HFF-Myc (cell line): ENCODE measurements at regions not wholly inside any gene's neighbourhood (a gene's known extent, or its start where the extent isn't known, plus 50 kb on each side); places are given as distances from the start of the nearest gene placed in this dataset.
"Not testable (repeated sequence)": the region's sequence is repeated elsewhere in the genome, so short reads cannot be mapped to it uniquely, and the experiment has no call there.

Experiments
- DNase-seq: peaks from one replicate; pipeline ENCODE4 v3.0.0-alpha.2; 2011; ENCODE audit warnings: low read depth; ENCODE audit errors: extremely low read depth
- H3K4me3 ChIP-seq: replicated peaks from 2 replicates; pipeline ENCODE4 v1.5.1; 2011; ENCODE audit warnings: low read depth, mild to moderate bottlenecking, control low read depth, low read length
- CTCF ChIP-seq: IDR thresholded peaks from 2 replicates; pipeline ENCODE4 v1.5.1; 2012; ENCODE audit warnings: mild to moderate bottlenecking, low read depth, low read length, control low read depth; ENCODE audit errors: missing control alignments

GRCh38 chr4:106548446-106549044 lies 180.0 kb upstream of the GIMD1 start:
- no peak for TF ChIP-seq CTCF
- no peak overlapping the region for H3K4me3 ChIP-seq
- DNase-seq, result no peak

DNA sequence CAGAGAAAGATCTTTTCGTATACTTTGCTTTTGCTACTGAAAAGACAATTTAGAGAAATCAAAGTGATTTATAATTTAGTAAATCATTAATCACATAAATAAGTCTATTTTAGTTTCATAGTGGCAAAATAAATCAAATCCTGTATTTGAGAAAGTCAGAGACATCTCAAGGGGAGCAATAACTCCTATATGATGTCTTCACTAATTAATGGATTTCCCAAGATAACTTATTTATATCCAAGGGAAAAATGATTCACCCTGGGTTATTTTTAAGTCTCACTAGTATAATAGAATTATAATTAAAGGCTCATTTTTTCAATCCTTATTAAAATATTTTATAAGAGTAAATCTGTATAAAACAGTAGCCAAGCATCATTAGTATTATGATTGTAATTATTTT lies 177.8 kb upstream of the GIMD1 start:
- TF ChIP-seq CTCF, result no peak
- no peak for DNase-seq
- no peak overlapping the region for H3K4me3 ChIP-seq

- not testable (repeated sequence) for H3K4me3 ChIP-seq, DNase-seq
Observed at GRCh38 chr4:106542609-106543008, 174.0 kb upstream of the GIMD1 start.

- peak; percentile 29 for DNase-seq
- no peak for TF ChIP-seq CTCF
- H3K4me3 ChIP-seq, result no peak overlapping the region
Observed at GRCh38 chr4:106541253-106541652, 172.7 kb upstream of the GIMD1 start.

GRCh38 chr4:106530821-106531220 lies 162.2 kb upstream of the GIMD1 start:
- H3K4me3 ChIP-seq, result no peak overlapping the region
- TF ChIP-seq CTCF, result no peak
- no peak for DNase-seq

GRCh38 chr4:106530024-106530361 lies 161.4 kb upstream of the GIMD1 start:
- no peak for DNase-seq
- no peak overlapping the region for H3K4me3 ChIP-seq
- no peak for TF ChIP-seq CTCF

DNA sequence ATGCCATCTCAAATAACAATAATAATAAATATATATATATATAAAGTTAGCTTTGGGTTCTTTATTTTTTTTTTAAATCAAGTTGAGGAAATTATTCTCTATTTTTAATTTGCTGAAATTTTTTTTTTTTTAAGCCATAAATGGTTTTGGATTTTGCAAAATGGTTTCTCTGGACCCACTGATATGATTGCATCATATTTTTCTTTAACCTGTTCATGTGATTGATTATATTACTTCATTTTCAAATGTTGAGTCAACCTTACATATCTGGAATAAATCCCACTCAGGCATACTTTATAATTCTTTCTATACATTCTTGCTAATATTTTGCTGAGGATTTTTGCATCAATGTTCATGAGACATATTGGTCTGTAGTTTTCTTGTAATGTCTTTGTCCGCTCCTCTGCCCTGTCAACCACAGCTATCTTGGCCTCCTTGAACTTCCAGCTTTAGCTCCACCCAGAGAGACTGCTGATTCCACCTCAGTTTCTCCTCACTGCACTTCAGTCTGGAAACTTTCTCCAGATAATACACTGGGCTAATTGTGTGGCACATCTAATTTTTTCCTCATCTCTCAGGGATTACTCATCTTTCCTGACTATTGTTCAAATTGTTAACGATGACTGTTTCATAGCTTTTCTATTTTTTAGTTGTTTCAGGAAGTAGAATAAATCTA lies 160.9 kb upstream of the GIMD1 start:
- no peak for DNase-seq
- no peak overlapping the region for H3K4me3 ChIP-seq
- no peak for TF ChIP-seq CTCF
